Activated CD8-positive, alpha-beta T cell treated with anti-CD3 and anti-CD28 coated beads for 36 hours (primary cell): ENCODE measurements at regions not wholly inside any gene's neighbourhood (a gene's known extent, or its start where the extent isn't known, plus 50 kb on each side); places are given as distances from the start of the nearest gene placed in this dataset.

Source experiments
- ATAC-seq: fragments of 200-7000 bp; cut with Tn5 transposase; one replicate; pipeline ENCODE4 v1.10.0; 2021; ENCODE audit warnings: mild to moderate bottlenecking, moderate library complexity
- CTCF ChIA-PET: fragments of 350-600 bp; sonication (Branson Sonifier 250); formaldehyde crosslinking; loops from one replicate; lab custom pipeline; 2021; ENCODE audit warnings: antibody characterized with exemption; lab: Charles Lee
- POLR2A ChIA-PET: fragments of 350-600 bp; sonication (Branson Sonifier 250); formaldehyde crosslinking; loops from one replicate; lab custom pipeline; 2021; ENCODE audit warnings: antibody characterized with exemption; lab: Charles Lee
- DNase-seq: peaks from one replicate; pipeline ENCODE4 v3.0.0-alpha.2; 2020
- H3K27ac Mint-ChIP-seq: one replicate; pipeline ENCODE4 v1.8.0; 2021; ENCODE audit warnings: mild to moderate bottlenecking, mixed read lengths
- H3K27me3 Mint-ChIP-seq: one replicate; pipeline ENCODE4 v1.8.0; 2021; ENCODE audit warnings: mixed read lengths
- H3K36me3 Mint-ChIP-seq: one replicate; pipeline ENCODE4 v1.8.0; 2021; ENCODE audit warnings: low read depth, mixed read lengths
- H3K4me1 Mint-ChIP-seq: one replicate; pipeline ENCODE4 v1.8.0; 2021; ENCODE audit warnings: low read depth, mixed read lengths
- H3K4me3 Mint-ChIP-seq: one replicate; pipeline ENCODE4 v1.8.0; 2021; ENCODE audit warnings: mild to moderate bottlenecking, moderate library complexity, mixed read lengths
- H3K9me3 Mint-ChIP-seq: one replicate; pipeline ENCODE4 v1.8.0; 2021; ENCODE audit warnings: mixed read lengths
- CTCF ChIP-seq: fragments of 200-600 bp; IDR thresholded peaks from one replicate; pipeline ENCODE4 v1.8.0; 2022; ENCODE audit warnings: antibody characterized with exemption, mild to moderate bottlenecking
- intact Hi-C: fragments of 100-400 bp; cut with micrococcal nuclease; formaldehyde crosslinking; loops from one replicate; pipeline ENCODE4 v1.10.0; 2022

GRCh38 chr4:34221986-34222385 is 2022.3 kb downstream of the ARAP2 start:
- Mint-ChIP-seq H3K4me3 (no peak overlapping the region), H3K4me1 (no peaks in the 10 kb centered on the region), H3K9me3 (peaks cover 2% of the 10 kb centered on the region), H3K27ac (no peak overlapping the region), H3K27me3 (no peaks in the 10 kb centered on the region), H3K36me3 (no peaks in the 10 kb centered on the region)
- DNase-seq (no peak), ATAC-seq (no peak)
- TF ChIP-seq CTCF: no peak
- CTCF ChIA-PET: no interaction called here
- intact Hi-C loops: no loop called here
- POLR2A ChIA-PET: no interaction called here

GRCh38 chr4:34236118-34236517 is 2008.2 kb downstream of the ARAP2 start:
- Mint-ChIP-seq H3K27me3 (no peaks in the 10 kb centered on the region), H3K4me1 (no peaks in the 10 kb centered on the region), H3K9me3 (peaks cover 12% of the 10 kb centered on the region), H3K4me3 (no peak overlapping the region), H3K27ac (no peak overlapping the region), H3K36me3 (no peaks in the 10 kb centered on the region)
- ATAC-seq (no peak), DNase-seq (no peak)
- intact Hi-C loops: no loop called here
- ChIA-PET POLR2A (no interaction called here), CTCF (no interaction called here)
- TF ChIP-seq CTCF: no peak

GRCh38 chr4:34245276-34245675 is 1999.0 kb downstream of the ARAP2 start:
- Mint-ChIP-seq H3K9me3 (peaks cover 3% of the 10 kb centered on the region), H3K4me1 (no peaks in the 10 kb centered on the region), H3K4me3 (no peak overlapping the region), H3K27ac (no peak overlapping the region), H3K36me3 (no peaks in the 10 kb centered on the region), H3K27me3 (no peaks in the 10 kb centered on the region)
- DNase-seq (no peak), ATAC-seq (no peak)
- CTCF ChIA-PET: no interaction called here
- POLR2A ChIA-PET: no interaction called here
- intact Hi-C loops: no loop called here
- TF ChIP-seq CTCF: no peak

GRCh38 chr4:34250562-34250961 is 1993.8 kb downstream of the ARAP2 start:
- Mint-ChIP-seq H3K27me3 (no peaks in the 10 kb centered on the region), H3K4me3 (no peak overlapping the region), H3K27ac (no peak overlapping the region), H3K4me1 (no peaks in the 10 kb centered on the region), H3K9me3 (peaks cover 7% of the 10 kb centered on the region), H3K36me3 (no peaks in the 10 kb centered on the region)
- ATAC-seq (no peak), DNase-seq (no peak)
- TF ChIP-seq CTCF: no peak
- ChIA-PET CTCF (no interaction called here), POLR2A (no interaction called here)
- intact Hi-C loops: no loop called here

GRCh38 chr4:34253239-34253638 is 1991.1 kb downstream of the ARAP2 start:
- ChIA-PET POLR2A (no interaction called here), CTCF (no interaction called here)
- peaks cover 14% of the 10 kb centered on the region for H3K9me3 Mint-ChIP-seq
- H3K4me1 Mint-ChIP-seq: no peaks in the 10 kb centered on the region
- no peak overlapping the region for H3K27ac Mint-ChIP-seq
- intact Hi-C loops: no loop called here
- H3K36me3 Mint-ChIP-seq: no peaks in the 10 kb centered on the region
- no peak for TF ChIP-seq CTCF
- H3K27me3 Mint-ChIP-seq: no peaks in the 10 kb centered on the region
- H3K4me3 Mint-ChIP-seq: no peak overlapping the region
- ATAC-seq: no peak
- no peak for DNase-seq
